ENCODE measurements at regions not wholly inside any gene's neighbourhood (a gene's known extent, or its start where the extent isn't known, plus 50 kb on each side); places are given as distances from the start of the nearest gene placed in this dataset.
A peak's percentile ranks its signal among the peaks of the same experiment; 100 is the strongest.

DNA sequence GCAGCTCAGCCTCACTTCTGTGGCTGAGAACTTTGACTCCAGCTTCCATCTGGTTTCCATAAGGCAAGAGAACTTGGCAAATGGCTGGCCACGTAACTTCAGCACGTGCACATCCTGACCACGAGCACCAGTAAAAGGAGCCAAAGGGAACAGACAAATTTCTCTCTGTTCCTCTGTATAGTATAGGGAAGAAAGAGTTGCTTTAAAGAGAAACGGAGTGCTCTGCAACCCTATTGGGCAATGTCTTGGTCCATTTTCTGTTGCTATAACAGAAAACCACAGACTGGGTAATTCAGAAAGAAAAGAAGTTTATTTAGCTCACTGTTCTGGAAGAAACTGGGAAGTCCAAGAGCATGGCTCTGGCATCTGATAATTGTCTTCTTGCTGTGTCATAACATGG, 558.7 kb downstream of the ACTL7B start:
- TF ChIP-seq Cebpa-rat (IDR thresholded peaks at IDR 0.05), result no peak
- Histone ChIP-seq H3K9ac (no peak overlapping the region), H3K4me3 (no peak overlapping the region), H3K36me3 (no peaks in the 10 kb centered on the region), H3K27ac (no peak overlapping the region), H3K27me3 (no peaks in the 10 kb centered on the region), H4K20me1 (no peaks in the 10 kb centered on the region), H3K4me1 (peaks cover 0 to 32% (median 0%) of the 10 kb centered on the region in 10 experiments; a peak in 8 of 20 replicates), H3K9me3 (replicated peaks in 1 of 11) (peaks cover 0 to 10% (median 0%) of the 10 kb centered on the region in 11 experiments; a peak in 5 of 22 replicates), H3K4me2 (peak overlapping the region in 3 of 11 experiments; percentile 6 to 41 (median 26); a peak in 4 of 22 replicates)

- peaks cover 0 to 10% (median 0%) of the 10 kb centered on the region in 11 experiments; a peak in 5 of 22 replicates for H3K9me3 ChIP-seq (replicated peaks in 1 of 11)
- H3K4me2 ChIP-seq, result peak overlapping the region in 1 of 11 experiments; percentile 5; a peak in 2 of 22 replicates
- no peak overlapping the region for H3K4me3 ChIP-seq
- no peak overlapping the region for H3K27ac ChIP-seq
- H3K36me3 ChIP-seq, result no peaks in the 10 kb centered on the region
- peaks cover 0 to 27% (median 0%) of the 10 kb centered on the region in 10 experiments; a peak in 8 of 20 replicates for H3K4me1 ChIP-seq
- no peaks in the 10 kb centered on the region for H3K27me3 ChIP-seq
- no peak overlapping the region for H3K9ac ChIP-seq
- no peak for TF ChIP-seq Cebpa-rat (IDR thresholded peaks at IDR 0.05)
- no peaks in the 10 kb centered on the region for H4K20me1 ChIP-seq
Measured at GRCh38 chr9:108296056-108296455, 559.7 kb downstream of the ACTL7B start.

DNA sequence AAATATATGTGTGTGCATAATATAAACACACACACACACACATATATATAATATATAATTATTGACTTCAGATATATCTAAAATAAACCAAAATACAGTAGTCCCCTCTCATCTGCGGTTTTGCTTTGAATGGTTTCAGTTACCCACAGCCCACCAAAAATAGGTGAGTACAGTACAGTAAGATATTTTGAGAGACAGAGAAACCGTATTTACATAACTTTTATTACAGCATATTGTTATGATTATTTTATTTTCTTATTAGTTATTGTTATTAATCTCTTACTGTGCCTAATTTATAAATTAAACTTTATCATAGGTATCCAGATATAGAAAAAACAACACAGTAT, 564.2 kb downstream of the ACTL7B start:
- no peak overlapping the region for H3K27ac ChIP-seq
- no peak overlapping the region for H3K9ac ChIP-seq
- peaks cover 0 to 7% (median 0%) of the 10 kb centered on the region in 10 experiments; a peak in 4 of 20 replicates for H3K4me1 ChIP-seq
- H3K27me3 ChIP-seq, result no peaks in the 10 kb centered on the region
- no peaks in the 10 kb centered on the region for H3K36me3 ChIP-seq
- no peaks in the 10 kb centered on the region for H4K20me1 ChIP-seq
- H3K9me3 ChIP-seq (replicated peaks in 1 of 11), result no peaks in the 10 kb centered on the region
- TF ChIP-seq Cebpa-rat (IDR thresholded peaks at IDR 0.05), result no peak
- H3K4me3 ChIP-seq, result no peak overlapping the region
- no peak overlapping the region for H3K4me2 ChIP-seq

DNA sequence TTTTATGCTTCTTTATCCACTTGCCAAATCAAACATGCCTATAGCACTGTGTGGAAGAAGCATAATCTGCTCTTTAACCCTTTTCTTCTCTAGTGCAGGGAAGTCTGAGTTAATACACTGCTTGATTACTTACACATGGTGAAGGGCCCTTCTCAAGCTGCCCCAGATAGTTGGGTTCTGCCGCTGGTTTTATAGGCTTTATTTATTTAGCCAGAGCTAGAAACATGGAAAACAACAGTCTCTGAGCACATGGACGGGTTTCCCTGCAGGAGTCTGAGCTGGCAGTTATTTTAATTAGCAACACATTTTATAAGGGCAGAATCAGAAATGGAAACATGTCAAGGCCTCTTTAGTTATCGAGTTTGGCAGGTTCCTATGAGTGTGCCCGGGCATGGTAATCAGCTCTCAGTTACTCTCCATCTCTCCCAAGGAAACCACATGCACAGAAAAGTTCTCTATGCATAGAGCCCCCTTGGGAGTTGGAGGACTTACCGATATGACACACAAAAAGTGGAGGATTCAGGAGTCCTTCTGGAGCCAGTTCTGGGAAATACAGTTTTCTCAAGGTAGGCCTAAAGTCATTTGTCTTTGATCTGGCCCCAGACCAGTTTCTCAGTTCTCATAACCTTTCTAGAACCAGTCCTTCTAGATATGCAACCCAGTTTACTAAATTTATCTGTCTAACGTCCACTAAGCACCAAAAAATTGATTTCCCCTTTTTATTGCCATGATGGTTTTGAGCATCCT, 564.8 kb downstream of the ACTL7B start:
- Histone ChIP-seq H3K36me3 (no peaks in the 10 kb centered on the region), H3K9me3 (replicated peaks in 1 of 11) (no peaks in the 10 kb centered on the region), H3K9ac (no peak overlapping the region), H4K20me1 (no peaks in the 10 kb centered on the region), H3K4me2 (no peak overlapping the region), H3K4me3 (no peak overlapping the region), H3K4me1 (peaks cover 0 to 1% (median 0%) of the 10 kb centered on the region in 10 experiments; a peak in 1 of 20 replicates), H3K27ac (no peak overlapping the region), H3K27me3 (no peaks in the 10 kb centered on the region)
- TF ChIP-seq Cebpa-rat (IDR thresholded peaks at IDR 0.05), result no peak

DNA sequence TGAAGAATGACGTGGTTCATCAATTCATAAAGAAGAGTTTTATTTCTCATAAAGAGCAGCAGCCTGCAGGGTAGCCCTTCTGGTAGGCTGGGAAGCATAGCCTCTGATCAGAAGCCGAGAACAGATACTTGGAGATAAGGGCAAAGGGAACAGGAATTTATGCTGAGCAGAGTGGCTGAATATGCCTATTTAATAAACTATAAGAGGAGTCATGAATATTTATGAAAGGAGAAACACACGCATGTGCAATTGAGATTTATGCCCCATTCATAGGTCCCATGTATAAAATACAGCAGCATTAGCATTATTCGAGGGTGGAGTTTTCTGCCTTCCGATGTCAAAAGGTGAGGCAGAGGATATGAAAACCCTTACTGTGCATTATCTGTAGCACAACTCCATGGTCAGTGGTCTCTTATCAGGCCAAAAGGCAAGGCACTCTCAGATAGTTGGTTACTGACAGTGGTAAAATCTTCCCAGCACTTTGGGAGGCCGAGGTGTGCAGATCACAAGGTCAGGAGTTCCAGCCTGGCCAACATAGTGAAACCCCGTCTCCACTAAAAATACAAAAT, 569.1 kb downstream of the ACTL7B start:
- Histone ChIP-seq H4K20me1 (no peaks in the 10 kb centered on the region), H3K4me2 (no peak overlapping the region), H3K27ac (no peak overlapping the region), H3K4me3 (no peak overlapping the region), H3K4me1 (no peaks in the 10 kb centered on the region), H3K9ac (no peak overlapping the region), H3K9me3 (replicated peaks in 1 of 11) (no peaks in the 10 kb centered on the region), H3K27me3 (no peaks in the 10 kb centered on the region), H3K36me3 (no peaks in the 10 kb centered on the region)
- TF ChIP-seq Cebpa-rat (IDR thresholded peaks at IDR 0.05), result no peak

DNA sequence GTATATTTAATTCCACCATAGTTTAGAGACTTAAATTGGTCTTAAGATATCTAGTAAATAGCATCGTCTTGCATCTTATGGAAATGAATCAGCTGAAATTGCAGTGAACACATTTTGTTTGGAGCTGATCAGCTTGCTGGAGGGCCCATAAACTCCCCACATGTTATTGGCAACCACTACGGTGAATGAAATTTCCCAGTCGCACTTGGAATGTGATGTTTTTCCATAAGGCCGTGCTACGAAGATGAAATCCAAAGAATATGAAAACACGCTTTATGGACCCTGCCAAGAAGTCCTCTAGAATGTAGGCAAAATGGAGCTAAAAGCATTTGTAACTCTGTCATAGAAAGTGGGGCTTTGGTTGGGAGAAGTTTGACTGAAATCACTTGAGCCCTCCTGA, 572.1 kb downstream of the ACTL7B start:
- no peak overlapping the region for H3K27ac ChIP-seq
- H3K9me3 ChIP-seq (replicated peaks in 1 of 11), result no peaks in the 10 kb centered on the region
- no peaks in the 10 kb centered on the region for H4K20me1 ChIP-seq
- H3K27me3 ChIP-seq, result no peaks in the 10 kb centered on the region
- no peak overlapping the region for H3K4me2 ChIP-seq
- TF ChIP-seq Cebpa-rat (IDR thresholded peaks at IDR 0.05), result no peak
- no peaks in the 10 kb centered on the region for H3K36me3 ChIP-seq
- no peaks in the 10 kb centered on the region for H3K4me1 ChIP-seq
- no peak overlapping the region for H3K4me3 ChIP-seq
- H3K9ac ChIP-seq, result no peak overlapping the region

GRCh38 chr9:108282872-108283271, 572.9 kb downstream of the ACTL7B start:
- H3K9ac ChIP-seq, result no peak overlapping the region
- H3K27ac ChIP-seq, result no peak overlapping the region
- H3K4me2 ChIP-seq, result no peak overlapping the region; a peak in 1 of 22 replicates
- H3K4me3 ChIP-seq, result no peak overlapping the region
- TF ChIP-seq Cebpa-rat (IDR thresholded peaks at IDR 0.05), result no peak
- no peaks in the 10 kb centered on the region for H3K9me3 ChIP-seq (replicated peaks in 1 of 11)
- no peaks in the 10 kb centered on the region for H4K20me1 ChIP-seq
- no peaks in the 10 kb centered on the region for H3K4me1 ChIP-seq
- no peaks in the 10 kb centered on the region for H3K27me3 ChIP-seq
- H3K36me3 ChIP-seq, result no peaks in the 10 kb centered on the region

GRCh38 chr9:108281696-108282095, 574.1 kb downstream of the ACTL7B start:
- TF ChIP-seq Cebpa-rat (IDR thresholded peaks at IDR 0.05), result no peak
- Histone ChIP-seq H3K9me3 (replicated peaks in 1 of 11) (no peaks in the 10 kb centered on the region), H3K4me3 (no peak overlapping the region), H3K36me3 (no peaks in the 10 kb centered on the region), H3K27ac (no peak overlapping the region), H3K9ac (no peak overlapping the region), H3K4me1 (no peaks in the 10 kb centered on the region), H4K20me1 (no peaks in the 10 kb centered on the region), H3K4me2 (no peak overlapping the region), H3K27me3 (no peaks in the 10 kb centered on the region)

DNA sequence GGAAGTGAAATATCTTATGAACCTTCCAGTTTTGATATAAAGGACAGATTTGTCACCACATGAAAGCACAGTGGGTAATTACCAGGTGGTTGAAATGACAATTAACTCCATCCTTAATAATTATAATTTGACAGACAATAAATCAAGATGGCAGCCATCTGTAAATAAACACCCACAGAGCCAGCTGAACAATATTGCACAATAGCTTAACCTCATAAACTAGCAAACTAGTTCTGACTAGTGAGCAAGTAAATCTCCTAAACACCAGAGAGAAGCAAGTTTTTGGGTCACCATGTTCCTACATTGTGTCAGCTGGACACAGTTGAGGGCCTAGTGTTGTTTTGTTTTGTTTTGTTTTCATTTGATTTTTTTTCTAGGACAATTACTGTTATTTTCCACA, 577.4 kb downstream of the ACTL7B start:
- H3K27ac ChIP-seq, result no peak overlapping the region
- no peaks in the 10 kb centered on the region for H3K27me3 ChIP-seq
- TF ChIP-seq Cebpa-rat (IDR thresholded peaks at IDR 0.05), result peak in 1 of 11 experiments; percentile 52; a peak in 2 of 22 replicates
- H3K9ac ChIP-seq, result no peak overlapping the region
- H4K20me1 ChIP-seq, result no peaks in the 10 kb centered on the region
- H3K4me3 ChIP-seq, result no peak overlapping the region
- no peak overlapping the region for H3K4me2 ChIP-seq
- H3K9me3 ChIP-seq (replicated peaks in 1 of 11), result no peaks in the 10 kb centered on the region
- H3K4me1 ChIP-seq, result peaks cover 0 to 3% (median under 1%) of the 10 kb centered on the region in 10 experiments; a peak in 8 of 20 replicates
- no peaks in the 10 kb centered on the region for H3K36me3 ChIP-seq

- no peak for TF ChIP-seq Cebpa-rat (IDR thresholded peaks at IDR 0.05)
- H3K36me3 ChIP-seq, result no peaks in the 10 kb centered on the region
- H3K4me2 ChIP-seq, result no peak overlapping the region
- H3K4me3 ChIP-seq, result no peak overlapping the region
- H4K20me1 ChIP-seq, result no peaks in the 10 kb centered on the region
- H3K9me3 ChIP-seq (replicated peaks in 1 of 11), result no peaks in the 10 kb centered on the region
- H3K9ac ChIP-seq, result no peak overlapping the region
- no peaks in the 10 kb centered on the region for H3K27me3 ChIP-seq
- peaks cover 7 to 14% (median 12%) of the 10 kb centered on the region in 10 experiments for H3K4me1 ChIP-seq
- no peak overlapping the region for H3K27ac ChIP-seq
Measured at GRCh38 chr9:108277216-108277615, 578.6 kb downstream of the ACTL7B start.

All from BLaER1 treated with 17β-estradiol and CSF1 and Interleukin-3, amounts not matched to agents 10 nM and 100 nM (cell line).